ENCODE measurements at regions not wholly inside any gene's neighbourhood (a gene's known extent, or its start where the extent isn't known, plus 50 kb on each side); places are given as distances from the start of the nearest gene placed in this dataset.

DNA sequence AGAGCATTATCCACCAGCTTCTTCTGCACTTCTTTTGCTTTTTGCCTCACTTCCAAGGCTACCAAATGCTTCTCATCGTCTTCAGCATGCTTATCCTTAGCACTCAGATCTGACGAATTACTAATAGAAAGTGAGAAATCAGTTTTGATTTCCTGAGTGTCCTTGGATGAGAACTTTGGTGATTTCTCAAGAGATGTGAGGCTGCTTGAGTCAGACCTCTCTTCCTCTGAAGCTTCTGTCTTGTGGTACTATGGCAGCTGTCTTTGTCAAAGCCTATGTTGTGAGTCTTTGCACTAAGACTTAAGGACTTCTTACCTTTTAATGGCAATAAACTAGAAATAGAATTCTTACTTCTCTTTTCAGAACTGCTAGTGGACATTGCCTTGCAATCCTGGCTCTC lies 169.9 kb downstream of the CPE start:
- no peaks in the 10 kb centered on the region for H3K27me3 ChIP-seq (ENCODE audit: control insufficient read depth, extremely low read depth, insufficient read depth, low read length)
- no peak for FAIRE-seq
- DNase-seq (ENCODE audit: low read depth, low spot score) = no peak

DNA sequence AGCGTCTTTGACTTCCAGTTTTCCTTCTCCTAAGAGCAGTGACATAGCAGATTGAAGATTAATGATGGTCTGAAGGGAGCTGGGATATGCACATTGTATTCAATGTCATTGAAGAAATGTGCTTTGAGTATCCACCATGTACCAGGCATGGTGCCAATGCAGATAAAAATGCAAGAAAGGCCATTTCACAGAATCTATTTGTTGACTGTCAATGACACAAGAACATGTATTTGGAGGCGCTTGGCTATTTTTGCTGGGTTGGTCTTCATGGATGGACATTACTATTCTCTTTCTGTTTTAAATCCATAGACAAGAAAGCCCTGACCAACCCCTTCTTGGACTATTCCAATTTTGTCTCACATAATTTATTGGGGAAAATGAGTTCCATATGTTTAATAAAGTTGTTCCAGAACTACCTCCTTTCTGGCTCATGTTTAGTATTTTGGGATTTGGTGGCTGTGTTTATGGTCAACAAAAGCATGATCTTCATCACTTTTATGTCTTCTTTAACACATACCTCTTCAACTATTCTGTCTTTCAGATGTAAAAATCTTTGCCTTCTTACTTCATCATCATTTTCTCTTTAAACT lies 174.5 kb downstream of the CPE start:
- no peak for DNase-seq (ENCODE audit: low read depth, low spot score)
- dilution Hi-C loops (cut with MboI; ENCODE audit: extremely low pct_ligation_motif_present, low sequenced_read_pairs) = no loop called here
- no peak for TF ChIP-seq EZH2 (IDR thresholded peaks at IDR 0.05; ENCODE audit: low read length)
- TF ChIP-seq, protein P1, sequence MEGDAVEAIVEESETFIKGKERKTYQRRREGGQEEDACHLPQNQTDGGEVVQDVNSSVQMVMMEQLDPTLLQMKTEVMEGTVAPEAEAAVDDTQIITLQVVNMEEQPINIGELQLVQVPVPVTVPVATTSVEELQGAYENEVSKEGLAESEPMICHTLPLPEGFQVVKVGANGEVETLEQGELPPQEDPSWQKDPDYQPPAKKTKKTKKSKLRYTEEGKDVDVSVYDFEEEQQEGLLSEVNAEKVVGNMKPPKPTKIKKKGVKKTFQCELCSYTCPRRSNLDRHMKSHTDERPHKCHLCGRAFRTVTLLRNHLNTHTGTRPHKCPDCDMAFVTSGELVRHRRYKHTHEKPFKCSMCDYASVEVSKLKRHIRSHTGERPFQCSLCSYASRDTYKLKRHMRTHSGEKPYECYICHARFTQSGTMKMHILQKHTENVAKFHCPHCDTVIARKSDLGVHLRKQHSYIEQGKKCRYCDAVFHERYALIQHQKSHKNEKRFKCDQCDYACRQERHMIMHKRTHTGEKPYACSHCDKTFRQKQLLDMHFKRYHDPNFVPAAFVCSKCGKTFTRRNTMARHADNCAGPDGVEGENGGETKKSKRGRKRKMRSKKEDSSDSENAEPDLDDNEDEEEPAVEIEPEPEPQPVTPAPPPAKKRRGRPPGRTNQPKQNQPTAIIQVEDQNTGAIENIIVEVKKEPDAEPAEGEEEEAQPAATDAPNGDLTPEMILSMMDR (optimal IDR thresholded peaks at IDR 0.05 in 1 of 3, IDR thresholded peaks at IDR 0.05 in 1 of 3, conservative IDR thresholded peaks at IDR 0.05 in 1 of 3; ENCODE audit: extremely low read depth in 1 of 3, insufficient read depth in 2 of 3, low read length in 3 of 3) = no peak
- Histone ChIP-seq H2AFZ (ENCODE audit: control insufficient read depth, low read length) (no peak overlapping the region), H3K36me3 (ENCODE audit: control insufficient read depth in 2 of 2, extremely low read depth in 1 of 2, insufficient read depth in 2 of 2, low read length in 2 of 2) (no peaks in the 10 kb centered on the region), H3K27me3 (ENCODE audit: control insufficient read depth, extremely low read depth, insufficient read depth, low read length) (no peaks in the 10 kb centered on the region), H4K20me1 (ENCODE audit: control insufficient read depth, extremely low read depth, insufficient read depth, low read length) (no peaks in the 10 kb centered on the region), H3K79me2 (ENCODE audit: control insufficient read depth, insufficient read depth, low read length) (no peaks in the 10 kb centered on the region), H3K4me3 (ENCODE audit: control insufficient read depth in 2 of 3, extremely low read depth in 1 of 3, insufficient read depth in 2 of 3, low read depth in 1 of 3, low read length in 3 of 3) (no peak overlapping the region), H3K9me3 (ENCODE audit: control insufficient read depth, low read depth, low read length) (no peaks in the 10 kb centered on the region), H3K9me1 (ENCODE audit: control insufficient read depth, extremely low read depth, insufficient read depth, low read length) (no peaks in the 10 kb centered on the region), H3K4me1 (ENCODE audit: control insufficient read depth, extremely low read depth, insufficient read depth, low read length) (no peaks in the 10 kb centered on the region), H3K4me2 (ENCODE audit: control insufficient read depth, extremely low read depth, insufficient read depth, low read depth, low read length) (no peak overlapping the region), H3K9ac (ENCODE audit: control insufficient read depth, extremely low read depth, insufficient read depth, low read length) (no peak overlapping the region), H3K27ac (ENCODE audit: control insufficient read depth, insufficient read depth, low read length) (no peak overlapping the region)
- FAIRE-seq = no peak

More for the DNA sequence above, 169.9 kb downstream of the CPE start:
- Histone ChIP-seq H3K4me2 (ENCODE audit: control insufficient read depth, extremely low read depth, insufficient read depth, low read depth, low read length) (no peak overlapping the region), H4K20me1 (ENCODE audit: control insufficient read depth, extremely low read depth, insufficient read depth, low read length) (no peaks in the 10 kb centered on the region), H3K79me2 (ENCODE audit: control insufficient read depth, insufficient read depth, low read length) (no peaks in the 10 kb centered on the region), H3K36me3 (ENCODE audit: control insufficient read depth in 2 of 2, extremely low read depth in 1 of 2, insufficient read depth in 2 of 2, low read length in 2 of 2) (no peaks in the 10 kb centered on the region), H3K9me3 (ENCODE audit: control insufficient read depth, low read depth, low read length) (no peaks in the 10 kb centered on the region), H3K9me1 (ENCODE audit: control insufficient read depth, extremely low read depth, insufficient read depth, low read length) (no peaks in the 10 kb centered on the region), H2AFZ (ENCODE audit: control insufficient read depth, low read length) (no peak overlapping the region), H3K4me1 (ENCODE audit: control insufficient read depth, extremely low read depth, insufficient read depth, low read length) (no peaks in the 10 kb centered on the region), H3K27ac (ENCODE audit: control insufficient read depth, insufficient read depth, low read length) (no peak overlapping the region), H3K4me3 (ENCODE audit: control insufficient read depth in 2 of 3, extremely low read depth in 1 of 3, insufficient read depth in 2 of 3, low read depth in 1 of 3, low read length in 3 of 3) (no peak overlapping the region), H3K9ac (ENCODE audit: control insufficient read depth, extremely low read depth, insufficient read depth, low read length) (no peak overlapping the region)
- dilution Hi-C loops (cut with MboI; ENCODE audit: extremely low pct_ligation_motif_present, low sequenced_read_pairs) = no loop called here
- TF ChIP-seq, protein P1 (optimal IDR thresholded peaks at IDR 0.05 in 1 of 3, IDR thresholded peaks at IDR 0.05 in 1 of 3, conservative IDR thresholded peaks at IDR 0.05 in 1 of 3; ENCODE audit: extremely low read depth in 1 of 3, insufficient read depth in 2 of 3, low read length in 3 of 3) = no peak
- no peak for TF ChIP-seq EZH2 (IDR thresholded peaks at IDR 0.05; ENCODE audit: low read length)
